ENCODE measurements at regions not wholly inside any gene's neighbourhood (a gene's known extent, or its start where the extent isn't known, plus 50 kb on each side); places are given as distances from the start of the nearest gene placed in this dataset.

GRCh38 chr13:62625214-62625881 is 1209.7 kb upstream of the PCDH20 start:
- TF ChIP-seq CTCF (IDR thresholded peaks at IDR 0.05; ENCODE audit: insufficient read depth, low read depth, low read length, missing control alignments) = no peak
- DNase-seq (ENCODE audit: low read depth) = no peak
- H3K4me3 ChIP-seq (ENCODE audit: low read length) = no peak overlapping the region

- no peak for DNase-seq (ENCODE audit: low read depth)
- no peak for TF ChIP-seq CTCF (IDR thresholded peaks at IDR 0.05; ENCODE audit: insufficient read depth, low read depth, low read length, missing control alignments)
- H3K4me3 ChIP-seq (ENCODE audit: low read length) = no peak overlapping the region
Measured at GRCh38 chr13:62613819-62614218, 1198.2 kb upstream of the PCDH20 start.

GRCh38 chr13:62611343-62611742 is 1195.7 kb upstream of the PCDH20 start:
- no peak for TF ChIP-seq CTCF (IDR thresholded peaks at IDR 0.05; ENCODE audit: insufficient read depth, low read depth, low read length, missing control alignments)
- no peak overlapping the region for H3K4me3 ChIP-seq (ENCODE audit: low read length)
- no peak for DNase-seq (ENCODE audit: low read depth)

GRCh38 chr13:62598708-62599107 is 1183.1 kb upstream of the PCDH20 start:
- H3K4me3 ChIP-seq (ENCODE audit: low read length) = no peak overlapping the region
- DNase-seq (ENCODE audit: low read depth) = no peak
- TF ChIP-seq CTCF (IDR thresholded peaks at IDR 0.05; ENCODE audit: insufficient read depth, low read depth, low read length, missing control alignments) = no peak

GRCh38 chr13:62595976-62596375 is 1180.3 kb upstream of the PCDH20 start:
- no peak for DNase-seq (ENCODE audit: low read depth)
- TF ChIP-seq CTCF (IDR thresholded peaks at IDR 0.05; ENCODE audit: insufficient read depth, low read depth, low read length, missing control alignments) = no peak

GRCh38 chr13:62593804-62594203 is 1178.2 kb upstream of the PCDH20 start:
- no peak for TF ChIP-seq CTCF (IDR thresholded peaks at IDR 0.05; ENCODE audit: insufficient read depth, low read depth, low read length, missing control alignments)
- DNase-seq (ENCODE audit: low read depth) = no peak
- no peak overlapping the region for H3K4me3 ChIP-seq (ENCODE audit: low read length)

More at GRCh38 chr13:62595976-62596375, 1180.3 kb upstream of the PCDH20 start:
- no peak overlapping the region for H3K4me3 ChIP-seq (ENCODE audit: low read length)

GRCh38 chr13:62583466-62583865 is 1167.8 kb upstream of the PCDH20 start:
- no peak overlapping the region for H3K4me3 ChIP-seq (ENCODE audit: low read length)
- TF ChIP-seq CTCF (IDR thresholded peaks at IDR 0.05; ENCODE audit: insufficient read depth, low read depth, low read length, missing control alignments) = no peak
- DNase-seq (ENCODE audit: low read depth) = no peak

All from epithelial cell of esophagus (primary cell).